ENCODE measurements at regions not wholly inside any gene's neighbourhood (a gene's known extent, or its start where the extent isn't known, plus 50 kb on each side); places are given as distances from the start of the nearest gene placed in this dataset.
"Not testable (repeated sequence)": the region's sequence is repeated elsewhere in the genome, so short reads cannot be mapped to it uniquely, and the experiment has no call there.

DNA sequence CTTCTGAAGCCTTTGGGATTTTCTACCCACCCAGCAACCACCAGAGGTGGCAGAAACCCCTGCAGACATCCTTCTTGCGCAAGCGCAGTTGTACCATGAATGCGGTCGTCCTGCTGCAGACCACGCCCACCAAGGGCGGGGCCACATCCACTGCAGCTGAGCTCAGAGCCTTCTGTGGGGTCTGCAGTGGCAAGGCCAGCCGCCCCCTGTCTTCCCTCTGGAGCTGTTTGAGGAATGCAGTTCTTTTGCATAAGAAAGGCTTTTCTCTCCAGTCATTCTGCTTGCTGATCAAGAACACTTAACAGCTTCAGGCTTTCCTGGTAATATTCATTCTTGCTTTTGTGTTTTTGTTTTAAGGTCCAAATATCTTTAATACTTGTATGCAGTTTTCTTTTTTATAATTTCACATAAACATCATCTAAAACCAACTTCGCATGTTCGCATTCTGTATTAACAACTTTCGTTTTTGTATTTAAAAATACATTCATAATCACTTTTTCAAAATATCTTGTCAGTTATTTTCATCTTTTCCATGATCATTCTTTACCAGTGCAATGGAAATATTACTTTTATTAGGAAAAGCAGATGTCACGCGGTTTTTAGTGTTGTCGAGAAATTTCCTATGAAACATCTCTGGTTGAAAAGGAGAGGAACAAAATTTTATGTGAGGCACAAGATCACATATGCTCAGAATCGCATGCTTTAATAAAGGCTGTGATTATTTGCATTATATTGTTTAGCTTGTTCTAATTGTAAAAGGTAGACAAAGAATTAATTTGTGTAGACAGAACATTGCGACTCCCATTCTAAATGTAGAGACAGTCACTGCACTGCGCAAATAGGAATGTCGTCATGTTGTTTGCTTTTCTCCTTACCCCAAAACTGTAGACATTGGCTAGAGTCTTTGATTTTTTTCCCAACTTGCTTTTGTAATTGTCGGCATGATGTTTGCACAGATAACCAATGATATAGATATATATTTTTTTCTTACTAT, 98.1 kb upstream of the SNRPN start:
- Mint-ChIP-seq H3K27ac (ENCODE audit: unreplicated experiment) (peak overlapping the region; percentile 98), H3K4me3 (ENCODE audit: unreplicated experiment) (peak overlapping the region; percentile 88), H3K9me3 (ENCODE audit: unreplicated experiment) (peaks cover 5% of the 10 kb centered on the region), H3K27me3 (ENCODE audit: unreplicated experiment) (peaks cover 16% of the 10 kb centered on the region), H3K4me1 (ENCODE audit: low read depth, unreplicated experiment) (peaks cover 23% of the 10 kb centered on the region), H3K36me3 (ENCODE audit: unreplicated experiment) (no peaks in the 10 kb centered on the region)
- TF ChIP-seq, protein P1, sequence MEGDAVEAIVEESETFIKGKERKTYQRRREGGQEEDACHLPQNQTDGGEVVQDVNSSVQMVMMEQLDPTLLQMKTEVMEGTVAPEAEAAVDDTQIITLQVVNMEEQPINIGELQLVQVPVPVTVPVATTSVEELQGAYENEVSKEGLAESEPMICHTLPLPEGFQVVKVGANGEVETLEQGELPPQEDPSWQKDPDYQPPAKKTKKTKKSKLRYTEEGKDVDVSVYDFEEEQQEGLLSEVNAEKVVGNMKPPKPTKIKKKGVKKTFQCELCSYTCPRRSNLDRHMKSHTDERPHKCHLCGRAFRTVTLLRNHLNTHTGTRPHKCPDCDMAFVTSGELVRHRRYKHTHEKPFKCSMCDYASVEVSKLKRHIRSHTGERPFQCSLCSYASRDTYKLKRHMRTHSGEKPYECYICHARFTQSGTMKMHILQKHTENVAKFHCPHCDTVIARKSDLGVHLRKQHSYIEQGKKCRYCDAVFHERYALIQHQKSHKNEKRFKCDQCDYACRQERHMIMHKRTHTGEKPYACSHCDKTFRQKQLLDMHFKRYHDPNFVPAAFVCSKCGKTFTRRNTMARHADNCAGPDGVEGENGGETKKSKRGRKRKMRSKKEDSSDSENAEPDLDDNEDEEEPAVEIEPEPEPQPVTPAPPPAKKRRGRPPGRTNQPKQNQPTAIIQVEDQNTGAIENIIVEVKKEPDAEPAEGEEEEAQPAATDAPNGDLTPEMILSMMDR (IDR thresholded peaks at IDR 0.05; ENCODE audit: partially characterized antibody, unreplicated experiment), result no peak
- DNase-seq, result peak; percentile 95

DNA sequence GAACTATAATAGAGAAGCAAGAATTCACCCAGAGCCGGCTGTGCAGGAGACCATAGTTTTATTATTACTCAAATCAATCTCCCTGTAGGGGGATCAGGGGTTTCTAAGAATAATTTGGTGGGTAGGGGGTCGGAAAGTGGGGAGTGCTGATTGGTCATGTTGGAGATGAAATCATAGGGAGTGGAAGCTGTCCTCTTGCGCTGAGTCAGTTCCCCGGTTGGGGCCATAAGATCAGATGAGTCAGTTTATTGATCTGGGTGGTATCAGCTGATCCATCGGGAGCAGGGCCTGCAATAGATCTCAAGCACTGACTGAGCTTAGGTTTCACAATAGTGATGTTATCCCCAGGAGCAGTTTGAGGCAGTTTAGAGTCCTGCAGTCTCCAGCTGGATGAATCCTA, 97.0 kb upstream of the SNRPN start:
- DNase-seq, result peak; percentile 66
- Mint-ChIP-seq H3K4me1 (ENCODE audit: low read depth, unreplicated experiment) (peaks cover 30% of the 10 kb centered on the region), H3K36me3 (ENCODE audit: unreplicated experiment) (no peaks in the 10 kb centered on the region), H3K4me3 (ENCODE audit: unreplicated experiment) (peak overlapping the region; percentile 88), H3K27ac (ENCODE audit: unreplicated experiment) (peak overlapping the region; percentile 98), H3K27me3 (ENCODE audit: unreplicated experiment) (peaks cover 20% of the 10 kb centered on the region), H3K9me3 (ENCODE audit: unreplicated experiment) (peaks cover 5% of the 10 kb centered on the region)
- TF ChIP-seq, protein P1 (IDR thresholded peaks at IDR 0.05; ENCODE audit: partially characterized antibody, unreplicated experiment), result no peak

DNA sequence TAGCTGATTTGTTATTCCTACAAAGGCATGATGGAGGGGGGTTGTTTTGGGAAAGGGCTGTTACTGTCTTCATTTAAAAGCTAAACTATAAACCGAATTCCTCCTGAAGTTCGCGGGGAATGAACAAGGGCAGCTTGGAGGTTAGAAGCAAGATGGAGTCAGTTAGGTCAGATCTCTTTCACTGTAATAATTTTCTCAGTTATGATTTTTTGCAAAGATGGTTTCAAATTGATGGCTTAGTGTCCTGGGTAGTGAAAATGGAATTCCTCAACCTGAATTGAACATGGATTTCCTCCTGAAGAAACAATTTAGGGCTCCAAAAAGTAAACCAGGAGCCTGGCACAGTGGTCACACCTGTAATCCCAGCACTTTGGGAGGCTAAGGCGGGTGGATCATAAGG, 96.6 kb upstream of the SNRPN start:
- H3K9me3 Mint-ChIP-seq (ENCODE audit: unreplicated experiment); DNase-seq; H3K36me3 Mint-ChIP-seq (ENCODE audit: unreplicated experiment): not testable (repeated sequence)
- Mint-ChIP-seq H3K27ac (ENCODE audit: unreplicated experiment) (peak overlapping the region; percentile 98), H3K4me1 (ENCODE audit: low read depth, unreplicated experiment) (peaks cover 31% of the 10 kb centered on the region), H3K4me3 (ENCODE audit: unreplicated experiment) (peak overlapping the region; percentile 88), H3K27me3 (ENCODE audit: unreplicated experiment) (peaks cover 21% of the 10 kb centered on the region)

DNA sequence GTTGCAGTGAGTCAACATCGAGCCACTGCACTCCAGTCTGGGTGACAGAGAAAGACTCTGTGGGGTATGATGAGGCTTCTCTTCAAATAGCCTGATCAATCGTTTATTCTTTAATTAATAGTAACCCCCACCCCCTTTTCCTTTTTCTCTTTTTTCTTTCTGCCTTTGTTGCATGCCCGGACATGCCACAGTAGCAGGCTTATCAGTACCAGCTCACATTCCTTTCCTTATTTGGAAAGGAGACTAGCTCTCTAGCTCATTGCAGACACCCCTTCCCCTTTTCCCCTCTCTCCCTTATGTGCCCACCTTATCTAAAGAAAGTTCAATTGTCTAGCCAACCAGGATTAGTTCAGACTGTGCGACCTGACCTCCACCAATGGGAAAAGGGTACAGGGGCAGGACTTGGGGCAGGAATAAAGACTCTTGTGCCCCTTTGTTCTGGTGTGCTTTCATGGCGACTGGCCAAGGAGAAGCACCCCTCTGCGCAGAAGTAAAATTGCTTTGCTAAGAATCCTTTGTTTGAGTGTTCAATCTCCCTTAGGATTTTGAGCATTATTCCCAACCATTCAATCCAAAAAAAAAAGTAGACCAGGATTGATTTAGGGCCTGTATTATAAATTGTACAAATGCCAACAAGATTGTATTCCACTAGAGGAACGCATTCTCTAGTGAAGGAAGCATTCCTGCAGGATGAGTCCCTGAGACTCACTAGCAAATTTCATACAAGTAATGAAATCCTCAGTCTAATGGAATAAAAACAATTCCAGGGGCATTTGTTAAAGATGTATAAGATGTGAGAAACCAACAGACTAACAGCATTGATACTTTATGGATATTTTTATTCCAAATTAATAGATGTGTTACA, 95.8 kb upstream of the SNRPN start:
- TF ChIP-seq, protein P1 (IDR thresholded peaks at IDR 0.05; ENCODE audit: partially characterized antibody, unreplicated experiment), result no peak
- Mint-ChIP-seq H3K4me1 (ENCODE audit: low read depth, unreplicated experiment) (peaks cover 31% of the 10 kb centered on the region), H3K36me3 (ENCODE audit: unreplicated experiment) (no peaks in the 10 kb centered on the region), H3K9me3 (ENCODE audit: unreplicated experiment) (peaks cover 5% of the 10 kb centered on the region), H3K4me3 (ENCODE audit: unreplicated experiment) (peak overlapping the region; percentile 81), H3K27me3 (ENCODE audit: unreplicated experiment) (peaks cover 17% of the 10 kb centered on the region), H3K27ac (ENCODE audit: unreplicated experiment) (peak overlapping the region; percentile 88)
- DNase-seq, result no peak

DNA sequence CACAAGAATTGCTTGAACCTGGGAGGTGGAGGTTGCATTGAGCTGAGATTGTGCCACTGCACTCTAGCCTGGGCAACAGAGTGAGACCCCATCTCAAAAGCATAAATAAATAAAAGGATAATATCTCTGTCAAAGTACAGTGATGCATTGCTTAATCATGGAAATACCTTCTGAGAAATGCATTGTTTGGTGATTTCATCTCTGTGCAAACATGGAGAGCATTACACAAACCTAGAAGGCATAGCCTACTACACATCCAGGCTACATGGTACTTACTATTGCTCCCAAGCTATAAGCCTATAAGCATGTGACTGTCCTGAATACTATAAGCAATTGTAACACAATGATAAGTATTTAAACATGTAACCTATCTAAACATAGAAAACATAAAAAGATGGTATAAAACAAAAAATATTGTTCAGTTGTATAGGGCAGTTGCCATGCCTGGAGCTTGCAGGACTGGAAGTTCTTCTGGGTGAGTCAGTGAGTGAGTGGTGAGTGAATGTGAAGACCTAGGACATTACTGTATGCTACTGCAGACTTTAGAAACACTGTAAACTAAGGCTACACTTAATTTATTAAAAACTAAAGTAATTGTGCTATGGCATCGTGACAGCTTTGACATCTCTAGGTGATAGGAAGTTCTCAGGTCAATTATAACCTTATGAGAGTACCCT, 93.6 kb upstream of the SNRPN start:
- Mint-ChIP-seq H3K36me3 (ENCODE audit: unreplicated experiment) (no peaks in the 10 kb centered on the region), H3K27ac (ENCODE audit: unreplicated experiment) (no peak overlapping the region), H3K4me1 (ENCODE audit: low read depth, unreplicated experiment) (peaks cover 28% of the 10 kb centered on the region), H3K27me3 (ENCODE audit: unreplicated experiment) (peaks cover 15% of the 10 kb centered on the region), H3K4me3 (ENCODE audit: unreplicated experiment) (no peak overlapping the region), H3K9me3 (ENCODE audit: unreplicated experiment) (peaks cover 7% of the 10 kb centered on the region)
- TF ChIP-seq, protein P1 (IDR thresholded peaks at IDR 0.05; ENCODE audit: partially characterized antibody, unreplicated experiment), result no peak
- DNase-seq, result no peak
